Esophagus squamous epithelium (tissue), 5 donors: ENCODE measurements at regions not wholly inside any gene's neighbourhood (a gene's known extent, or its start where the extent isn't known, plus 50 kb on each side); places are given as distances from the start of the nearest gene placed in this dataset.

Source experiments
- DNase-seq: peaks from one replicate; lab custom pipeline; 2025; lab: John Stamatoyannopoulos, UW
- H3K27ac ChIP-seq, 4 donors: fragments of 200-600 bp; sonication (generic); one replicate each; pipeline ENCODE4 v1.5.1; 2016 to 2019; ENCODE audit warnings: mild to moderate bottlenecking in 1 of 4
- H3K27me3 ChIP-seq, 4 donors: fragments of 200-600 bp; sonication (generic); 1 replicate in 3 of 4; 2 replicates in 1 of 4; pipeline versions ENCODE4 v1.5.1 to v1.6.0; 2017 to 2021; ENCODE audit warnings: antibody characterized with exemption in 1 of 4
- H3K36me3 ChIP-seq, 3 donors: fragments of 200-600 bp; sonication (generic); one replicate each; pipeline ENCODE4 v1.5.1; 2016 to 2019
- H3K4me1 ChIP-seq, 3 donors: fragments of 200-600 bp; sonication (generic); one replicate each; pipeline ENCODE4 v1.5.1; 2017 to 2019
- H3K4me3 ChIP-seq, 4 donors: fragments of 200-600 bp; sonication (generic); 1 replicate in 3 of 4; 2 replicates in 1 of 4; pipeline ENCODE4 v1.5.1; 2016 to 2019; ENCODE audit warnings: mild to moderate bottlenecking in 2 of 4, moderate library complexity in 1 of 4
- H3K9me3 ChIP-seq, 3 donors: fragments of 200-600 bp; sonication (generic); one replicate each; pipeline ENCODE4 v1.5.1; 2016 to 2019
- POLR2A ChIP-seq, 4 donors: fragments of 450-650 bp; IDR thresholded peaks; one replicate each; pipeline ENCODE4 v1.6.1; 2017; ENCODE audit warnings: antibody characterized with exemption in 4 of 4, mild to moderate bottlenecking in 4 of 4, moderate library complexity in 3 of 4
- WGBS, 2 donors: methylation state at CpG; one replicate each; pipeline ENCODE4 v1.1.5; 2018; 5-methylcytosine and 5-hydroxymethylcytosine counted together
- intact Hi-C: fragments of 100-400 bp; cut with DNase I; formaldehyde crosslinking; loops from one replicate; pipeline ENCODE4 v1.15.0; 2022
- TF ChIP-seq, protein P1 (sequence below), 6 experiments: fragments of 450-650 bp in 4 of 6; fragments of 200-600 bp in 2 of 6; sonication (generic) in 2 of 6; IDR thresholded peaks; one replicate each; pipeline ENCODE4 v1.5.1; 2016 to 2019; ENCODE audit warnings: antibody characterized with exemption in 6 of 6, mild to moderate bottlenecking in 4 of 6, moderate library complexity in 4 of 6
- donor health status: DM: yes; HTN: yes; CAD: no.

DNA sequence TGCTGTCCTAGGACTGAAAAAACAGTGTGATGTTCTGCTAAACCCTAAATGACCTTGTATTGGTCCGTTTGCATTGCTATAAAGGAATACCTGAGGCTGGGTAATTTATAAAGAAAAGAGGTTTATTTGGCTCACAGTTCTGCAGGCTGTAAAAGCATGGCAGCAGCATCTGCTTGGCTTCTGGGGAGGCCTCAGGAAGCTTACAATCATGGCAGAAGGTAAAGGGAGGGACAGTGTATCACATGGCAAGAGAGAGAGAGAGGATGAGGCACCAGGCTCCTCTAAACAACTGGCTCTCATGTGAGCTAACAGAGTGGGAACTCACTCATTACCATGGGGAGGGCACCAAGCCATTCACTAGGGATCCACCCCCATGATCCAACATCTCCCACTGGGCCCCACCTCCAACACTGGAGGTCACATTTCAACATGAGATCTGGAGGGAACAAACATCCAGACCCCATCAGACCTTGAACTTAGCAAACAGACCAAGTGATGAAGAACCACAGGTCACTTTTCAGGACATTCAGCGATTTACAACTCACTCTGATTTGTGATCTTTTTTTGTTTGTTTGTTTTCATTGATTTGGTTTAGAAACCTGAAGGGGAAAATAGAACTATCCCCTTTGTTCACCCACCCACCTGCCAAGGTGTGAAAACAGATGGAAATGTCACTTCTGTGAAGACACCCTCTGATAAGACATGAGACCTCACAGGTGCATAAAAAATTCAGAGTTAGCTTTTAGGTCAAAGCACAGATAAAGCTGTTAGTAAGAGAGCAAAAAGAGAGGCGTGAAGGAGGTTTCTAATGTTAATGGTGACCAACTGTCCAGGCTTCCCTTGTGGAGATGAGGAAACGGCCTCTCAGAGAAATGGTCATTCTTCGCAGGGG is 104.2 kb upstream of the RALGPS2 start:
- H3K4me1 ChIP-seq, result no peaks in the 10 kb centered on the region
- no peak for DNase-seq
- intact Hi-C loops, result no loop called here
- no peak for TF ChIP-seq POLR2A (IDR thresholded peaks at IDR 0.05)
- TF ChIP-seq, protein P1, sequence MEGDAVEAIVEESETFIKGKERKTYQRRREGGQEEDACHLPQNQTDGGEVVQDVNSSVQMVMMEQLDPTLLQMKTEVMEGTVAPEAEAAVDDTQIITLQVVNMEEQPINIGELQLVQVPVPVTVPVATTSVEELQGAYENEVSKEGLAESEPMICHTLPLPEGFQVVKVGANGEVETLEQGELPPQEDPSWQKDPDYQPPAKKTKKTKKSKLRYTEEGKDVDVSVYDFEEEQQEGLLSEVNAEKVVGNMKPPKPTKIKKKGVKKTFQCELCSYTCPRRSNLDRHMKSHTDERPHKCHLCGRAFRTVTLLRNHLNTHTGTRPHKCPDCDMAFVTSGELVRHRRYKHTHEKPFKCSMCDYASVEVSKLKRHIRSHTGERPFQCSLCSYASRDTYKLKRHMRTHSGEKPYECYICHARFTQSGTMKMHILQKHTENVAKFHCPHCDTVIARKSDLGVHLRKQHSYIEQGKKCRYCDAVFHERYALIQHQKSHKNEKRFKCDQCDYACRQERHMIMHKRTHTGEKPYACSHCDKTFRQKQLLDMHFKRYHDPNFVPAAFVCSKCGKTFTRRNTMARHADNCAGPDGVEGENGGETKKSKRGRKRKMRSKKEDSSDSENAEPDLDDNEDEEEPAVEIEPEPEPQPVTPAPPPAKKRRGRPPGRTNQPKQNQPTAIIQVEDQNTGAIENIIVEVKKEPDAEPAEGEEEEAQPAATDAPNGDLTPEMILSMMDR (IDR thresholded peaks at IDR 0.05), result no peak
- 74 to 85% methylated on average over 5 of the region's 5 CpGs for WGBS, 2 donors
- no peaks in the 10 kb centered on the region for H3K9me3 ChIP-seq
- no peak overlapping the region for H3K4me3 ChIP-seq
- H3K36me3 ChIP-seq, result no peaks in the 10 kb centered on the region
- H3K27ac ChIP-seq, result no peak overlapping the region
- H3K27me3 ChIP-seq, result no peaks in the 10 kb centered on the region

DNA sequence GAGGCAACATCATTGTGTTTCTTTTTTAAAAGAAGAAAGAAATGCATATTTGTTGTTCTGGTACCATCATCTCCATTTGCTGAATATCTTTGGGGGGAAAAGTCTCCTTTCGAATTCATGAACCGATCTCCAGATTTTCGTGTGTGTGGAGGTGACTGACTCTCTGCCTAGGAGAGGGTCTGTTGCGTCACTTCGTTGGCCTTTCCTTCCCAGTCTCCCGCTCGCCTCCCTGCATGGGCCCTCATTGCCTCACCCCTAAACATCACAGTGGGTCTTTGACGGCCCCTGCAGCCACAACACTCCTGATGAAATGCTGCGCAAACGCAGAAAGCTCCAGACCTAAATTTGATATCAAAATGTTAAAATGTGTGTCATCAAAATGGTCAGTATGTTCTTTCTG is 103.2 kb upstream of the RALGPS2 start:
- WGBS, 2 donors, result 87 to 97% methylated on average over 10 of the region's 10 CpGs
- Histone ChIP-seq H3K4me3 (no peak overlapping the region), H3K9me3 (no peaks in the 10 kb centered on the region), H3K27me3 (no peaks in the 10 kb centered on the region), H3K36me3 (no peaks in the 10 kb centered on the region), H3K4me1 (no peaks in the 10 kb centered on the region), H3K27ac (no peak overlapping the region)
- no peak for DNase-seq
- intact Hi-C loops, result no loop called here
- no peak for TF ChIP-seq POLR2A (IDR thresholded peaks at IDR 0.05)
- TF ChIP-seq, protein P1 (IDR thresholded peaks at IDR 0.05), result no peak

DNA sequence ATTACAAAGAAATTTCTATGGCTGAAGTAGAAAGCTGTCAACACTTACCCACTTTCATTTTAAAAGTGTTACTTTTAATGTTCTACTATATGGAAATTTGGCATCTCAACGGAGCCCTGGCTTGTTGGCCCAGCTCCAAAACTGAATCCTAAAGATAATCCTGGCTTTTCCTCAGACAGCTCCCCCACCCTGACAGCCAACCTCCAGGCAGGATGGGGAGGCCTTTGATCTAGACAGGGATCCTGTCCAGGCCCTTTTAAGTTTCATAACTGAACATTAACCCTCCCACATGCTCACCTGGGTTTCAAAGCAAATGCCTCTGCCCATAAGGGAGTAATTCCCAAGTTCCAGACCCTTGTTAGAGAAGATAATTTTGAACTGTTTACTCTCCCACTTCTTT is 99.3 kb upstream of the RALGPS2 start:
- DNase-seq, result no peak
- H3K4me1 ChIP-seq, result peaks cover 0 to 11% (median 3%) of the 10 kb centered on the region in 3 donors
- no peaks in the 10 kb centered on the region for H3K9me3 ChIP-seq
- intact Hi-C loops, result no loop called here
- no peak overlapping the region for H3K27ac ChIP-seq
- no peak for TF ChIP-seq POLR2A (IDR thresholded peaks at IDR 0.05)
- TF ChIP-seq, protein P1 (IDR thresholded peaks at IDR 0.05), result no peak
- WGBS, 2 donors, result 33% methylated on average over 1 of the region's 1 CpG
- H3K4me3 ChIP-seq, result no peak overlapping the region
- no peaks in the 10 kb centered on the region for H3K27me3 ChIP-seq
- H3K36me3 ChIP-seq, result no peaks in the 10 kb centered on the region

DNA sequence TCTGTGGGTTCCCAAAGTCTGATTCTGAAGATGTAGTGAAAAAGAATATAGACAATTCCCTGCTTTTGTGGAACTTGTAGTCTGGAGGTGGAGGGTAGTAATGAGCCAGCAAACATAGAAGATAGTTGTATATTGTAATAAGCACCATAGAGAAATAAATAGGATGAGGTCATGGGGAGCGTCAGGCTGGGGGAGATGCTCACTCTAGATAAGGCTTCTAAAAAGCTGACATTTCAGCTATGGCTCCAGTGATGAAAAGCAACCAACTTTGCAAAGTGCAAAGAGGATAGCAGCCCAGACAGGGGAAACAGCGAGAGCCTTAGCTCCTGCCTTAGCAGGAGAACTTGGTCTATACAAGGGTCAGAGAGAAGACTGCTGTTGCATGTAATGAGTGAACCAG is 98.0 kb upstream of the RALGPS2 start:
- peaks cover 0 to 11% (median 3%) of the 10 kb centered on the region in 3 donors for H3K4me1 ChIP-seq
- H3K4me3 ChIP-seq, result no peak overlapping the region
- H3K36me3 ChIP-seq, result no peaks in the 10 kb centered on the region
- no peaks in the 10 kb centered on the region for H3K9me3 ChIP-seq
- no peak for TF ChIP-seq POLR2A (IDR thresholded peaks at IDR 0.05)
- TF ChIP-seq, protein P1 (IDR thresholded peaks at IDR 0.05), result no peak
- 85 to 86% methylated on average over 2 of the region's 2 CpGs for WGBS, 2 donors
- H3K27me3 ChIP-seq, result no peaks in the 10 kb centered on the region
- no peak overlapping the region for H3K27ac ChIP-seq
- DNase-seq, result no peak
- intact Hi-C loops, result no loop called here

DNA sequence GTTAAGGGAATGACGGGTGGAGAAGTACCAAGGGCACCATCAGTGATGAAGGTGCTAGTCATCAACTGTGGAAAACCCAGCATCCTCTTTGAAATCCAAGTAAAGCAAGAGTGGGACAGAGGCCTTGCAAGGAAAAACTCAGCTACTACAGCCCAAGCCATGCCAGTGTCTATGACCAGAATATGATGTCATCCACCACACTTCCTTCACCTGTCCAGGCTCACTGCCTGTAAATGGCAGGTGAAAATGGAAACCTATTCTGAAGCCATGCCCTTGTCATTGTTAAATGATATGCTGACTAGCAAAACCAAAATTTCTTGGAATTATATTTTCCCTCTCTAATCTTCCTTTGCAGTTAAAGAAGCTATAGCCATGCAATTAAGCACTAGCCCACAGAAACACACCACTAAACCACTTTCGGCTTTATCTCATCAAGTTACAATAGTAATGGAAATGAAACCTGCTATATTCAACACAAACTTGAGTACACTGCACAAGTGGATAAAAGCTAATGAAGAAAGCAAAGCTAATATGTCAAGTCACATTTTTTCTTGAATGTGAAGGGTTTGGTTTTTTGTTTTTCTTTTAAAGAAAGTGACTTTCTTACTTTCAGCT is 96.3 kb upstream of the RALGPS2 start:
- Histone ChIP-seq H3K9me3 (no peaks in the 10 kb centered on the region), H3K4me3 (no peak overlapping the region), H3K36me3 (no peaks in the 10 kb centered on the region), H3K27ac (peak overlapping the region in 2 of 4 donors; percentile 1 to 12), H3K4me1 (peaks cover 0 to 27% (median 3%) of the 10 kb centered on the region in 3 donors), H3K27me3 (no peaks in the 10 kb centered on the region)
- no peak for DNase-seq
- TF ChIP-seq POLR2A (IDR thresholded peaks at IDR 0.05), result no peak
- TF ChIP-seq, protein P1 (IDR thresholded peaks at IDR 0.05), result no peak
- intact Hi-C loops, result no loop called here
- 73 to 89% methylated on average over 2 of the region's 2 CpGs for WGBS, 2 donors
